D341Med (cell line): ENCODE measurements at regions not wholly inside any gene's neighbourhood (a gene's known extent, or its start where the extent isn't known, plus 50 kb on each side); places are given as distances from the start of the nearest gene placed in this dataset.

Experiments
- DNase-seq: peaks from one replicate; pipeline ENCODE4 v3.0.0; 2012; ENCODE audit warnings: low spot score

GRCh38 chr7:155865830-155866525 lies 53.7 kb upstream of the SHH start:
- DNase-seq = no peak

DNA sequence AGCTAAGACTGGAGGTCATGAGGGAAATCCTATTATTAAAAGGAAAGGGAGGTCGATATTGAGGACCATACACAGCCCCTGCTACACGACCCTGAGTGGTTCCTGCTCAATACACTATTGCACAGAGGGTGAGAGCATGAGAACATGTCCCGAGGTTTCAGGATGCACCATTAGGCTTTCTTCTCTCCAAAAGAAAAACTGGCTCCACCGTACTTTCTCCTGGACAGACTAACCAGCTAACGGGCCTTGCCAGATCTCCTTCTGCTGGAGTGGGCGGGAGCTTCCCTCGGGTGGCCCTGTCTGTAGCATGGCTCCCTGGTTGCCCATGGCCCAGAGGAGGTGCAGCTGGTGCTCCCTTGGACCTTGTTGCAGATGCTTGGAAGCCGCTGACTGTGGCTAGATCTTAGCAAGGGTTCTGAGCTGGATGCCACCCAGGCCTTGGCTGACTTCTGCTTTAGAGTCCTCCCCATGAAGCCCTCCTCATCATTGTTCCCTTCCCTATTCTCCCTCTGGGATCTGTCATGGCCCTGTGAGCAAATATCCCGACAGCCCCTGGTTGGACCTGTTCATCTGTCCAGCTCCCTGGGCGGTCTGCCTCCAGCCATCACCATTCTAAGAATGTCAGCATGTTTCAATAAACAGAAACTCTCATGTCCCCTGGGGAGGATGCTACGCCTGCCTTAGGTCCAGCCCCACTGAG lies 52.9 kb upstream of the SHH start:
- no peak for DNase-seq

- DNase-seq = no peak
These were observed 52.2 kb upstream of the SHH start for GRCh38 chr7:155864271-155864985.

- DNase-seq = no peak
These were observed 51.5 kb upstream of the SHH start for GRCh38 chr7:155863721-155864151.

GRCh38 chr7:155862123-155862892 lies 50.0 kb upstream of the SHH start:
- no peak for DNase-seq
